PFSK-1 (cell line): ENCODE measurements at regions not wholly inside any gene's neighbourhood (a gene's known extent, or its start where the extent isn't known, plus 50 kb on each side); places are given as distances from the start of the nearest gene placed in this dataset.

Experiments
- FOXP2 ChIP-seq: optimal IDR thresholded peaks from 2 replicates; pipeline ENCODE3; 2011; ENCODE audit warnings: borderline replicate concordance, control low read depth, inconsistent platforms; ENCODE audit not compliant: insufficient read depth; ENCODE audit errors: extremely low read length, extremely low read depth
- POLR2AphosphoS5 ChIP-seq: IDR thresholded peaks from 2 replicates; pipeline ENCODE4 v1.6.1; 2012; ENCODE audit warnings: low read depth, mild to moderate bottlenecking, control low read depth, low read length, moderate library complexity
- SIN3A ChIP-seq: IDR thresholded peaks from 2 replicates; pipeline ENCODE4 v1.6.1; 2012; ENCODE audit warnings: mild to moderate bottlenecking, low read length, moderate library complexity, borderline replicate concordance; ENCODE audit not compliant: insufficient read depth
- TAF1 ChIP-seq: IDR thresholded peaks from 2 replicates; pipeline ENCODE4 v1.6.1; 2012; ENCODE audit warnings: low read length, control low read depth, borderline replicate concordance; ENCODE audit not compliant: insufficient read depth
- TF ChIP-seq, protein P1 (sequence below), 2 experiments: IDR thresholded peaks; 2 replicates each; pipeline versions ENCODE4 v1.6.1 to v1.8.0; 2011 to 2012; ENCODE audit warnings: low read depth in 2 of 2, low read length in 2 of 2, control low read depth in 1 of 2, inconsistent platforms in 1 of 2, mild to moderate bottlenecking in 1 of 2, moderate library complexity in 1 of 2; ENCODE audit not compliant: insufficient read depth in 1 of 2

GRCh38 chr9:91071184-91071990 is 269.8 kb downstream of the SYK start:
- TF ChIP-seq SIN3A (no peak), POLR2AphosphoS5 (no peak), FOXP2 (peak; percentile 9)
- TF ChIP-seq, protein P1, sequence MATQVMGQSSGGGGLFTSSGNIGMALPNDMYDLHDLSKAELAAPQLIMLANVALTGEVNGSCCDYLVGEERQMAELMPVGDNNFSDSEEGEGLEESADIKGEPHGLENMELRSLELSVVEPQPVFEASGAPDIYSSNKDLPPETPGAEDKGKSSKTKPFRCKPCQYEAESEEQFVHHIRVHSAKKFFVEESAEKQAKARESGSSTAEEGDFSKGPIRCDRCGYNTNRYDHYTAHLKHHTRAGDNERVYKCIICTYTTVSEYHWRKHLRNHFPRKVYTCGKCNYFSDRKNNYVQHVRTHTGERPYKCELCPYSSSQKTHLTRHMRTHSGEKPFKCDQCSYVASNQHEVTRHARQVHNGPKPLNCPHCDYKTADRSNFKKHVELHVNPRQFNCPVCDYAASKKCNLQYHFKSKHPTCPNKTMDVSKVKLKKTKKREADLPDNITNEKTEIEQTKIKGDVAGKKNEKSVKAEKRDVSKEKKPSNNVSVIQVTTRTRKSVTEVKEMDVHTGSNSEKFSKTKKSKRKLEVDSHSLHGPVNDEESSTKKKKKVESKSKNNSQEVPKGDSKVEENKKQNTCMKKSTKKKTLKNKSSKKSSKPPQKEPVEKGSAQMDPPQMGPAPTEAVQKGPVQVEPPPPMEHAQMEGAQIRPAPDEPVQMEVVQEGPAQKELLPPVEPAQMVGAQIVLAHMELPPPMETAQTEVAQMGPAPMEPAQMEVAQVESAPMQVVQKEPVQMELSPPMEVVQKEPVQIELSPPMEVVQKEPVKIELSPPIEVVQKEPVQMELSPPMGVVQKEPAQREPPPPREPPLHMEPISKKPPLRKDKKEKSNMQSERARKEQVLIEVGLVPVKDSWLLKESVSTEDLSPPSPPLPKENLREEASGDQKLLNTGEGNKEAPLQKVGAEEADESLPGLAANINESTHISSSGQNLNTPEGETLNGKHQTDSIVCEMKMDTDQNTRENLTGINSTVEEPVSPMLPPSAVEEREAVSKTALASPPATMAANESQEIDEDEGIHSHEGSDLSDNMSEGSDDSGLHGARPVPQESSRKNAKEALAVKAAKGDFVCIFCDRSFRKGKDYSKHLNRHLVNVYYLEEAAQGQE (IDR thresholded peaks at IDR 0.05; ENCODE audit: insufficient read depth in 1 of 2, low read depth in 2 of 2, low read length in 2 of 2) = no peak

GRCh38 chr9:91073049-91073810 is 271.6 kb downstream of the SYK start:
- TF ChIP-seq FOXP2 = no peak
- no peak for TF ChIP-seq POLR2AphosphoS5
- no peak for TF ChIP-seq TAF1
- TF ChIP-seq SIN3A = no peak
- TF ChIP-seq, protein P1 (IDR thresholded peaks at IDR 0.05; ENCODE audit: insufficient read depth in 1 of 2, low read depth in 2 of 2, low read length in 2 of 2) = no peak

DNA sequence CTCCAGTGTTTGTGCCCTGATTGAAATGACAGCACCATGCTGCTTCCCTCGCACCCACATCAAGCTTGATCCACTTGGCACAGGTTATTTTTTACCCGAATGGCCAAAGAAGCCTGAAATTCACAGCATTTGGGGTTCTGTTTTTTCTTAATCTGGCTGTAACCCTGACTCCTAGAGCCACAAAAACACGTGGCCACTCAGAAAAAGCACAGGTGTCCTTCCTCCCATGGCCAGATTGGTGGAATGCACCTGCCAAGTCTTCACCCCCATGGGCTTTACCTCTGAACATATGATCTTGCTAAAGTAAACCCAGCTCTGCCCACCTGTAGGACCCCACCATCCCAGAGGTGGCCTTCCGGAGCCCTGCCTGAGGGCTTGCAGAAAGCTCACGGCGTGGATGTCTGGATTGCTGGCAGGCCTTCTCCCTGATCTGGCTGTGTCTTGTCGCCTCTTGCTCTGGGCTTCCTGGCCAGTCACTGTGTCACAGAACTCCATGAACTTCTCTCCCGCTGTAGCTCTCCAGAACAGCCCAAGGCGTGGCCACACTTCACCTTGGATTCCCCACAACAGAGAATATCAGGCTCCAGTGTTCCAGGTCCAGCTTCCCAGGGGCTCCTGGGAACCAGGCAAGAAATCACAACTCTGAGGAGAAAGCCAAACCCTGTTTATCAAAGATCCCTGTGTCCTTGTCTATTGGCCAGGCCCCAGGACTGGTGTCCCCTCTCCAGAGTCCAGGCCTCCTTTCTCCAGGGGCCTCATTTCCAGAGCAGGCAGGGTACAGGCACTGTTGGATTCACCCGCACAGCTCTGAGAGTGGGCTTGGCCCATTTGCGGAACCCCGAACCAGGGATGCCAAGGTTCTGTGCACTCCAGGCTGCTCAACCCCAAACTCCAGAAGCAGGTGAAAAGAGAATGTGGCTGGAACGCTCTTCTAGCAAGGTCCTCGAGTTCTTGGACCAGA is 272.5 kb downstream of the SYK start:
- no peak for TF ChIP-seq SIN3A
- no peak for TF ChIP-seq POLR2AphosphoS5
- TF ChIP-seq FOXP2 = no peak

- TF ChIP-seq, protein P1 (IDR thresholded peaks at IDR 0.05; ENCODE audit: insufficient read depth in 1 of 2, low read depth in 2 of 2, low read length in 2 of 2) = no peak
- no peak for TF ChIP-seq TAF1
- TF ChIP-seq SIN3A = no peak
- no peak for TF ChIP-seq POLR2AphosphoS5
Measured at GRCh38 chr9:91074866-91075265, 273.2 kb downstream of the SYK start.

DNA sequence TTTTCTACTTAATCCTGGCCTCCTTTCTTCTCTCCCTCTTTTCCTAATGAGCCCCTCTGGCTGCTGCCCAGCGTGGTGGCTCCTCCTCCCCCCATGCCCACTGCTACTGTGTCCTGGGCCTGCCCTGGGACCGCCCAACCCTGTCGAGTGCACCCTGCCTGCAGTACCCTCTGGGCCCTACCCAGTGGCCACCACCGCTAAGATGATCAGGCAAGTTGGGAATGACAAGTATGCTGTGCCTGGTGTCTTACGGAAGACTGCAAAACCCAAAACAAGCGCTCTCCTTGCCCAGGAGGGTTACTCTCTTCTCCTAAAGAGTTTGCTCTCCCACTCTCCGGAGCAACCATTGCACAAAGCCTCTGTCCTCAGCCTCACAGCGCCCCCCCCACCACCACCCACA is 273.7 kb downstream of the SYK start:
- TF ChIP-seq SIN3A (no peak), TAF1 (no peak), FOXP2 (no peak)
